H1 (cell line): ENCODE measurements at regions not wholly inside any gene's neighbourhood (a gene's known extent, or its start where the extent isn't known, plus 50 kb on each side); places are given as distances from the start of the nearest gene placed in this dataset.

ENCODE experiments used
- BRCA1 ChIP-seq: IDR thresholded peaks from 2 replicates; pipeline ENCODE4 v1.6.1; 2012; ENCODE audit warnings: low read depth, low read length, improper control_type of control experiment
- EGR1 ChIP-seq: IDR thresholded peaks from 2 replicates; pipeline ENCODE4 v1.6.1; 2011; ENCODE audit warnings: low read depth, low read length, borderline replicate concordance
- FOSL1 ChIP-seq: IDR thresholded peaks from 2 replicates; pipeline ENCODE4 v1.6.1; 2011; ENCODE audit warnings: mild to moderate bottlenecking, low read depth, low read length, moderate library complexity; ENCODE audit not compliant: insufficient read depth
- GTF2F1 ChIP-seq: IDR thresholded peaks from 2 replicates; pipeline ENCODE4 v1.6.1; 2012; ENCODE audit warnings: low read depth, low read length, improper control_type of control experiment, borderline replicate concordance
- HDAC2 ChIP-seq, 2 experiments: fragments of 300-600 bp in 1 of 2; sonication (generic) in 1 of 2; IDR thresholded peaks; 2 replicates each; pipeline ENCODE4 v1.6.1; 2011 to 2012; ENCODE audit warnings: low read depth in 2 of 2, low read length in 2 of 2, mild to moderate bottlenecking in 2 of 2, moderate library complexity in 2 of 2, borderline replicate concordance in 1 of 2, inconsistent platforms in 1 of 2
- HDAC6 ChIP-seq: IDR thresholded peaks from one replicate; pipeline ENCODE4 v1.7.1; 2012; ENCODE audit warnings: low read depth, mild to moderate bottlenecking, inconsistent platforms, low read length, moderate library complexity
- JUN ChIP-seq: IDR thresholded peaks from 2 replicates; pipeline ENCODE4 v1.6.1; 2011; ENCODE audit warnings: low read depth, mild to moderate bottlenecking, improper control_type of control experiment, low read length
- KDM4A ChIP-seq: IDR thresholded peaks from one replicate; pipeline ENCODE4 v1.7.1; 2012; ENCODE audit warnings: low read depth, mild to moderate bottlenecking, moderate library complexity, low read length, inconsistent platforms; ENCODE audit not compliant: severe bottlenecking
- MAFK ChIP-seq: IDR thresholded peaks from 2 replicates; pipeline ENCODE4 v1.6.1; 2012; ENCODE audit warnings: low read depth, mild to moderate bottlenecking, improper control_type of control experiment, low read length
- POLR2AphosphoS5 ChIP-seq: IDR thresholded peaks from 2 replicates; pipeline ENCODE4 v1.6.1; 2011; ENCODE audit warnings: low read depth, low read length
- POU5F1 ChIP-seq: IDR thresholded peaks from 2 replicates; pipeline ENCODE4 v1.6.1; 2011; ENCODE audit warnings: low read depth, mild to moderate bottlenecking, low read length, moderate library complexity
- RNF2 ChIP-seq: fragments of 200-900, 300-1000 bp; sonication (generic); IDR thresholded peaks from 2 replicates; pipeline ENCODE4 v1.7.1; 2016; ENCODE audit warnings: borderline replicate concordance, low read depth, mild to moderate bottlenecking, antibody characterized with exemption, low read length; ENCODE audit not compliant: poor library complexity, severe bottlenecking; ENCODE audit errors: missing control alignments
- SIN3A ChIP-seq, 2 experiments: IDR thresholded peaks in 1 of 2; conservative IDR thresholded peaks in 1 of 2; 2 replicates each; pipeline ENCODE4 v1.6.1; 2011 to 2012; ENCODE audit warnings: low read length in 2 of 2, improper control_type of control experiment in 1 of 2, low read depth in 1 of 2, mild to moderate bottlenecking in 1 of 2
- SIRT6 ChIP-seq: IDR thresholded peaks from one replicate; pipeline ENCODE4 v1.7.1; 2012; ENCODE audit warnings: low read length, inconsistent platforms
- SIX5 ChIP-seq: IDR thresholded peaks from 2 replicates; pipeline ENCODE4 v1.6.1; 2011; ENCODE audit warnings: mild to moderate bottlenecking, low read depth, low read length
- SRF ChIP-seq: IDR thresholded peaks from 2 replicates; pipeline ENCODE4 v1.6.1; 2011; ENCODE audit warnings: mild to moderate bottlenecking, low read depth, low read length, moderate library complexity
- TAF7 ChIP-seq: optimal IDR thresholded peaks from 2 replicates; pipeline ENCODE3; 2011; ENCODE audit warnings: low read depth, mild to moderate bottlenecking, inconsistent platforms, low read length, moderate library complexity, borderline replicate concordance
- TF ChIP-seq, protein P1 (sequence below), 3 experiments: IDR thresholded peaks; 1 replicate in 2 of 3; 2 replicates in 1 of 3; pipeline versions ENCODE4 v1.5.1 to v1.6.1; 2011; ENCODE audit warnings: low read length in 3 of 3, mild to moderate bottlenecking in 3 of 3, inconsistent platforms in 2 of 3, low read depth in 1 of 3, moderate library complexity in 1 of 3; ENCODE audit not compliant: insufficient read depth in 1 of 3; ENCODE audit errors: control extremely low read depth in 1 of 3
- TF ChIP-seq, protein P2 (sequence below): IDR thresholded peaks from 2 replicates; pipeline ENCODE4 v1.6.1; 2012; ENCODE audit warnings: inconsistent platforms
- TF ChIP-seq, protein P3 (sequence below): IDR thresholded peaks from 2 replicates; pipeline ENCODE4 v1.6.1; 2011; ENCODE audit warnings: low read length, improper control_type of control experiment

DNA sequence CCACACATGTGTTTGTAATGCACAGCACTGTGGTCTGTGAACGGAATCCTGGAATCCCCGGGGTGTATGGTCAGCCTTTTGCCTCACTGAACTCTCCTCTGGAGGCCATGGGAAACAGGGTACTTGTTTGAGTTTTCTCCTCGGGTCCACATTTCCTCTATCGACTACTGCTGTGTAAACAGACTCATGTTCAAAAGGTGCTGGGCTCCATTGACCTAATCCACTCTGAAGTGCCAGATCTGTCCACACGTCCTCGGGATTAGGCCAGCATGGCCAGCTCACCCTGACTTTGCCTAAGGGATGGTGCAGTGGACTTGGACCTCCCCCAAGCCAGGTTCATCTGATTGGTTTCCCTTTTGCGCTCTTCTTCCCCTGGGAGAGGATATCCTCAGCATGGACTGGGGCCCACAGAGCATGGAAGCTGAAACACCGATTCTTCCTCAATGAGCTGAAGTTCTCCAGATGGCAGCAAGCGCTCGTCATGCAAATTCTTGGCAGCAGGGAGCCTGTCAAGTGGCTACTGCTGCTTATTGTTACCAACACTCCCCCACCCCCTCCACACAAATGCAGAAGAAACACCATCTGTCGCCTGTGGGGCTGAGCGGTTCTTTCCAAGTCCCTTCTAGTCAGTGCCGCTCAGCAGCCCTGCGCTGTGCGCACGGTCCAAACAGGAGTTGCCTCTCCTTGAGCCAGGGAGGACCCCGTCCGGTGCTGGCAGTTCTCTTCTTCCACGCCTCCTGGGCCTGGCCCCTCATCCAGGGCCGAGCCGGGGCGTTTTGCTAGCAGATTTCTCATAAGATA, 292.6 kb upstream of the MARCKS start (continued):
- TF ChIP-seq, protein P1, sequence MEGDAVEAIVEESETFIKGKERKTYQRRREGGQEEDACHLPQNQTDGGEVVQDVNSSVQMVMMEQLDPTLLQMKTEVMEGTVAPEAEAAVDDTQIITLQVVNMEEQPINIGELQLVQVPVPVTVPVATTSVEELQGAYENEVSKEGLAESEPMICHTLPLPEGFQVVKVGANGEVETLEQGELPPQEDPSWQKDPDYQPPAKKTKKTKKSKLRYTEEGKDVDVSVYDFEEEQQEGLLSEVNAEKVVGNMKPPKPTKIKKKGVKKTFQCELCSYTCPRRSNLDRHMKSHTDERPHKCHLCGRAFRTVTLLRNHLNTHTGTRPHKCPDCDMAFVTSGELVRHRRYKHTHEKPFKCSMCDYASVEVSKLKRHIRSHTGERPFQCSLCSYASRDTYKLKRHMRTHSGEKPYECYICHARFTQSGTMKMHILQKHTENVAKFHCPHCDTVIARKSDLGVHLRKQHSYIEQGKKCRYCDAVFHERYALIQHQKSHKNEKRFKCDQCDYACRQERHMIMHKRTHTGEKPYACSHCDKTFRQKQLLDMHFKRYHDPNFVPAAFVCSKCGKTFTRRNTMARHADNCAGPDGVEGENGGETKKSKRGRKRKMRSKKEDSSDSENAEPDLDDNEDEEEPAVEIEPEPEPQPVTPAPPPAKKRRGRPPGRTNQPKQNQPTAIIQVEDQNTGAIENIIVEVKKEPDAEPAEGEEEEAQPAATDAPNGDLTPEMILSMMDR (IDR thresholded peaks at IDR 0.05; ENCODE audit: control extremely low read depth in 1 of 3, insufficient read depth in 1 of 3, low read depth in 1 of 3, low read length in 3 of 3), result no peak
- no peak for TF ChIP-seq HDAC6
- no peak for TF ChIP-seq GTF2F1
- no peak for TF ChIP-seq SRF
- TF ChIP-seq KDM4A, result peak; percentile 54
- no peak for TF ChIP-seq POU5F1
- no peak for TF ChIP-seq BRCA1
- TF ChIP-seq, protein P2, sequence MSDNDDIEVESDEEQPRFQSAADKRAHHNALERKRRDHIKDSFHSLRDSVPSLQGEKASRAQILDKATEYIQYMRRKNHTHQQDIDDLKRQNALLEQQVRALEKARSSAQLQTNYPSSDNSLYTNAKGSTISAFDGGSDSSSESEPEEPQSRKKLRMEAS, result peak; percentile 90
- TF ChIP-seq FOSL1, result no peak
- TF ChIP-seq POLR2AphosphoS5, result no peak; the same call in 1 of the 2 replicates
- TF ChIP-seq, protein P3, sequence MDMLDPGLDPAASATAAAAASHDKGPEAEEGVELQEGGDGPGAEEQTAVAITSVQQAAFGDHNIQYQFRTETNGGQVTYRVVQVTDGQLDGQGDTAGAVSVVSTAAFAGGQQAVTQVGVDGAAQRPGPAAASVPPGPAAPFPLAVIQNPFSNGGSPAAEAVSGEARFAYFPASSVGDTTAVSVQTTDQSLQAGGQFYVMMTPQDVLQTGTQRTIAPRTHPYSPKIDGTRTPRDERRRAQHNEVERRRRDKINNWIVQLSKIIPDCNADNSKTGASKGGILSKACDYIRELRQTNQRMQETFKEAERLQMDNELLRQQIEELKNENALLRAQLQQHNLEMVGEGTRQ, result 0 out of 2 replicates have a peak, but pooled peaks have one; percentile 7
- no peak for TF ChIP-seq SIRT6
- peak; percentile 75 to 92 for TF ChIP-seq HDAC2 (IDR thresholded peaks at IDR 0.05; ENCODE audit: borderline replicate concordance in 1 of 2, low read depth in 2 of 2, low read length in 2 of 2)
- TF ChIP-seq RNF2, result no peak
- TF ChIP-seq SIX5, result no peak
- no peak for TF ChIP-seq EGR1
- TF ChIP-seq MAFK, result no peak
- no peak for TF ChIP-seq TAF7
- no peak for TF ChIP-seq JUN
- peak in 1 of 2 experiments; percentile 80; a peak in 2 of 4 replicates for TF ChIP-seq SIN3A (conservative IDR thresholded peaks at IDR 0.05 in 1 of 2, IDR thresholded peaks at IDR 0.05 in 1 of 2; ENCODE audit: low read depth in 1 of 2, low read length in 2 of 2)
